PC-9 (cell line): ENCODE measurements at regions not wholly inside any gene's neighbourhood (a gene's known extent, or its start where the extent isn't known, plus 50 kb on each side); places are given as distances from the start of the nearest gene placed in this dataset.
"Not testable (repeated sequence)": the region's sequence is repeated elsewhere in the genome, so short reads cannot be mapped to it uniquely, and the experiment has no call there.

Experiments used
- BruUV-seq: library from RNA; stranded (reverse); fragments of 400-500 nt; replicated peaks from 2 replicates; lab custom pipeline; 2021; lab: Mats Ljungman, UMichigan
- CTCF ChIA-PET: fragments of 300-600 bp; sonication (Branson Sonifier 250); formaldehyde crosslinking; loops from one replicate; lab custom pipeline; 2022; ENCODE audit warnings: antibody characterized with exemption; lab: Charles Lee
- POLR2A ChIA-PET: fragments of 300-600 bp; sonication (Branson Sonifier 250); formaldehyde crosslinking; loops from one replicate; lab custom pipeline; 2022; ENCODE audit warnings: antibody characterized with exemption; ENCODE audit not compliant: unreplicated experiment; lab: Charles Lee
- DNase-seq, 2 experiments: peaks; one replicate each; pipeline versions ENCODE4 v3.0.0 to v3.0.0-alpha.2; 2015 to 2022; ENCODE audit warnings: mixed read lengths in 1 of 2
- H2AFZ ChIP-seq: fragments of 200-600 bp; sonication (generic); 2 replicates; pipeline ENCODE4 v1.8.1; 2017; ENCODE audit warnings: antibody characterized with exemption
- H3F3A ChIP-seq: fragments of 200-600 bp; sonication (generic); 2 replicates; pipeline ENCODE4 v1.8.1; 2017; ENCODE audit warnings: antibody characterized with exemption, mild to moderate bottlenecking, low read depth; ENCODE audit not compliant: insufficient read depth
- H3K27ac ChIP-seq: fragments of 200-600 bp; sonication (generic); 2 replicates; pipeline ENCODE4 v1.6.1; 2016; ENCODE audit warnings: mixed run types
- H3K27me3 ChIP-seq: fragments of 200-600 bp; sonication (generic); 2 replicates; pipeline ENCODE4 v1.6.1; 2016; ENCODE audit warnings: low read depth, mixed run types; ENCODE audit not compliant: insufficient read depth
- H3K36me3 ChIP-seq: fragments of 200-600 bp; sonication (generic); 2 replicates; pipeline ENCODE4 v1.6.1; 2016; ENCODE audit warnings: low read depth, mixed run types
- H3K4me1 ChIP-seq: fragments of 200-600 bp; sonication (generic); replicated peaks from 2 replicates; pipeline ENCODE4 v1.6.1; 2016; ENCODE audit warnings: mixed run types; ENCODE audit not compliant: insufficient read depth
- H3K4me2 ChIP-seq: fragments of 200-600 bp; sonication (generic); 2 replicates; pipeline ENCODE4 v1.6.1; 2017; ENCODE audit warnings: mixed run types
- H3K4me3 ChIP-seq: fragments of 200-600 bp; sonication (generic); 2 replicates; pipeline ENCODE4 v1.6.1; 2016; ENCODE audit warnings: mixed run types
- H3K79me2 ChIP-seq: fragments of 200-600 bp; sonication (generic); 2 replicates; pipeline ENCODE4 v1.6.1; 2017; ENCODE audit warnings: low read depth, mixed run types
- H3K9me2 ChIP-seq: fragments of 200-600 bp; sonication (generic); 2 replicates; pipeline ENCODE4 v1.8.1; 2017; ENCODE audit warnings: mild to moderate bottlenecking; ENCODE audit not compliant: insufficient read depth
- H3K9me3 ChIP-seq: fragments of 200-600 bp; sonication (generic); 2 replicates; pipeline ENCODE4 v1.8.1; 2016; ENCODE audit warnings: low read depth; ENCODE audit not compliant: insufficient read depth
- H4K20me1 ChIP-seq: fragments of 200-600 bp; sonication (generic); 2 replicates; pipeline ENCODE4 v1.8.1; 2017; ENCODE audit not compliant: insufficient read depth
- CTCF ChIP-seq: fragments of 200-600 bp; sonication (generic); conservative IDR thresholded peaks from 2 replicates; pipeline ENCODE4 v1.6.1; 2017; ENCODE audit warnings: mixed run types, antibody characterized with exemption, mild to moderate bottlenecking, moderate library complexity
- EZH2 ChIP-seq: fragments of 200-600 bp; sonication (generic); IDR thresholded peaks from 2 replicates; pipeline ENCODE4 v1.8.0; 2017; ENCODE audit warnings: antibody characterized with exemption, low read depth
- intact Hi-C: fragments of 100-400 bp; cut with micrococcal nuclease; formaldehyde crosslinking; loops from one replicate; pipeline ENCODE4 v1.10.0; 2022; ENCODE audit not compliant: unreplicated experiment

GRCh38 chrX:3420316-3420715 lies 73.9 kb upstream of the MXRA5 start:
- Histone ChIP-seq H3K9me2 (no peaks in the 10 kb centered on the region), H3K79me2 (no peaks in the 10 kb centered on the region), H3F3A (no peaks in the 10 kb centered on the region), H3K27me3 (peaks cover 37% of the 10 kb centered on the region), H3K4me3 (no peak overlapping the region), H3K4me1 (no peaks in the 10 kb centered on the region), H4K20me1 (no peaks in the 10 kb centered on the region), H3K9me3 (no peaks in the 10 kb centered on the region), H3K4me2 (no peak overlapping the region), H3K27ac (no peak overlapping the region), H3K36me3 (no peaks in the 10 kb centered on the region), H2AFZ (no peak overlapping the region)
- ChIA-PET CTCF (no interaction called here), POLR2A (no interaction called here)
- intact Hi-C loops, result no loop called here
- DNase-seq, result no peak
- no peak for TF ChIP-seq EZH2
- no peak for TF ChIP-seq CTCF
- BruUV-seq, result no TSS peak

- H4K20me1 ChIP-seq, result no peaks in the 10 kb centered on the region
- H3K36me3 ChIP-seq, result no peaks in the 10 kb centered on the region
- peaks cover 17% of the 10 kb centered on the region; the same call in 1 of the 2 replicates for H3K27me3 ChIP-seq
- intact Hi-C loops, result no loop called here
- H3K79me2 ChIP-seq, result no peaks in the 10 kb centered on the region
- no peak for DNase-seq
- H3K27ac ChIP-seq, result no peak overlapping the region
- no peaks in the 10 kb centered on the region for H3K9me2 ChIP-seq
- H3K4me2 ChIP-seq, result no peak overlapping the region
- no peaks in the 10 kb centered on the region for H3K9me3 ChIP-seq
- POLR2A ChIA-PET, result no interaction called here
- H3K4me1 ChIP-seq, result no peaks in the 10 kb centered on the region
- H2AFZ ChIP-seq, result no peak overlapping the region
- BruUV-seq, result no TSS peak
- H3K4me3 ChIP-seq, result no peak overlapping the region
- TF ChIP-seq CTCF, result no peak
- TF ChIP-seq EZH2, result no peak
- no peaks in the 10 kb centered on the region for H3F3A ChIP-seq
- CTCF ChIA-PET, result no interaction called here
These were observed 68.6 kb upstream of the MXRA5 start for GRCh38 chrX:3415011-3415410.

- H3K27me3 ChIP-seq, H3F3A ChIP-seq, POLR2A ChIA-PET, H4K20me1 ChIP-seq, H2AFZ ChIP-seq, BruUV-seq, CTCF ChIA-PET, intact Hi-C loops, DNase-seq, H3K9me3 ChIP-seq, H3K9me2 ChIP-seq, H3K79me2 ChIP-seq, H3K36me3 ChIP-seq, H3K4me1 ChIP-seq, H3K27ac ChIP-seq, H3K4me2 ChIP-seq, H3K4me3 ChIP-seq: not testable (repeated sequence)
These were observed 65.2 kb upstream of the MXRA5 start for GRCh38 chrX:3411626-3412025.

GRCh38 chrX:3409936-3410335 lies 63.5 kb upstream of the MXRA5 start:
- DNase-seq, POLR2A ChIA-PET, H3K27ac ChIP-seq, H3K4me1 ChIP-seq, H3K9me2 ChIP-seq, H3K4me2 ChIP-seq, H2AFZ ChIP-seq, H3F3A ChIP-seq, H3K4me3 ChIP-seq, H3K9me3 ChIP-seq, intact Hi-C loops, H4K20me1 ChIP-seq, H3K79me2 ChIP-seq, BruUV-seq, CTCF ChIA-PET, H3K36me3 ChIP-seq, H3K27me3 ChIP-seq: not testable (repeated sequence)
